A673 (cell line): ENCODE measurements at regions not wholly inside any gene's neighbourhood (a gene's known extent, or its start where the extent isn't known, plus 50 kb on each side); places are given as distances from the start of the nearest gene placed in this dataset.

ENCODE experiments used
- BruUV-seq: library from RNA; stranded (reverse); fragments of 400-500 nt; replicated peaks from 2 replicates; lab custom pipeline; 2021; lab: Mats Ljungman, UMichigan
- CTCF ChIA-PET: fragments of 300-600 bp; sonication (Branson Sonifier 250); formaldehyde crosslinking; loops from one replicate; lab custom pipeline; 2022; ENCODE audit warnings: antibody characterized with exemption; lab: Charles Lee
- POLR2A ChIA-PET: fragments of 300-600 bp; sonication (Branson Sonifier 250); formaldehyde crosslinking; loops from one replicate; lab custom pipeline; 2022; ENCODE audit warnings: antibody characterized with exemption; ENCODE audit not compliant: low non-redundant PET; lab: Charles Lee
- DNase-seq: peaks from one replicate; pipeline ENCODE4 v3.0.0-alpha.2; 2015; ENCODE audit warnings: low spot score
- H3K27ac ChIP-seq: fragments of 200-600 bp; sonication (generic); 2 replicates; pipeline ENCODE4 v1.5.1; 2016; ENCODE audit warnings: mixed run types, low read depth, mild to moderate bottlenecking, mixed read lengths, antibody characterized with exemption, low read length; ENCODE audit not compliant: poor library complexity, severe bottlenecking
- H3K27me3 ChIP-seq: fragments of 200-600 bp; sonication (generic); replicated peaks from 2 replicates; pipeline ENCODE4 v1.6.1; 2017; ENCODE audit warnings: mixed run types, low read depth, mild to moderate bottlenecking, mixed read lengths, antibody characterized with exemption, low read length; ENCODE audit not compliant: insufficient read depth, poor library complexity
- H3K36me3 ChIP-seq: fragments of 200-600 bp; sonication (generic); 2 replicates; pipeline ENCODE4 v1.6.1; 2016; ENCODE audit warnings: mixed run types, mild to moderate bottlenecking, mixed read lengths, antibody characterized with exemption, low read length; ENCODE audit not compliant: insufficient read depth, poor library complexity, severe bottlenecking
- H3K4me1 ChIP-seq: fragments of 200-600 bp; sonication (generic); 2 replicates; pipeline ENCODE4 v1.6.1; 2017; ENCODE audit warnings: mixed run types, mild to moderate bottlenecking, mixed read lengths, antibody characterized with exemption, low read length; ENCODE audit not compliant: insufficient read depth, poor library complexity, severe bottlenecking
- H3K4me3 ChIP-seq: fragments of 200-600 bp; sonication (generic); 2 replicates; pipeline ENCODE4 v1.5.1; 2016; ENCODE audit warnings: low read depth, mixed run types, mild to moderate bottlenecking, mixed read lengths, low read length; ENCODE audit not compliant: poor library complexity, severe bottlenecking
- H3K9me3 ChIP-seq: fragments of 200-600 bp; sonication (generic); 2 replicates; pipeline ENCODE4 v1.6.1; 2016; ENCODE audit warnings: mixed run types, low read depth, mild to moderate bottlenecking, mixed read lengths, antibody characterized with exemption, low read length; ENCODE audit not compliant: poor library complexity, severe bottlenecking
- CTCF ChIP-seq: fragments of 300-800, 200-600 bp; sonication (generic); conservative IDR thresholded peaks from 2 replicates; pipeline ENCODE4 v1.5.1; 2017; ENCODE audit warnings: low read depth, mild to moderate bottlenecking, antibody characterized with exemption, low read length, moderate library complexity, mixed read lengths
- EZH2 ChIP-seq: fragments of 200-600 bp; sonication (generic); IDR thresholded peaks from 2 replicates; pipeline ENCODE4 v1.6.1; 2017; ENCODE audit warnings: borderline replicate concordance, low read depth, mild to moderate bottlenecking, mixed read lengths, antibody characterized with exemption, low read length; ENCODE audit not compliant: poor library complexity, severe bottlenecking
- intact Hi-C: fragments of 100-400 bp; cut with micrococcal nuclease; formaldehyde crosslinking; loops from one replicate; pipeline ENCODE4 v1.10.0; 2022; ENCODE audit not compliant: unreplicated experiment

- no peaks in the 10 kb centered on the region for H3K36me3 ChIP-seq
- TF ChIP-seq EZH2 (no peak), CTCF (no peak)
- CTCF ChIA-PET, result no interaction called here
- no peak overlapping the region for H3K4me3 ChIP-seq
- no TSS peak for BruUV-seq
- no peak for DNase-seq
- no peaks in the 10 kb centered on the region for H3K4me1 ChIP-seq
- POLR2A ChIA-PET, result no interaction called here
- H3K9me3 ChIP-seq, result no peaks in the 10 kb centered on the region
- intact Hi-C loops, result no loop called here
- no peak overlapping the region for H3K27ac ChIP-seq
- H3K27me3 ChIP-seq, result peaks cover 20% of the 10 kb centered on the region
These were observed 293.8 kb downstream of the BUD13 start for GRCh38 chr11:116478669-116479668.

GRCh38 chr11:116478205-116478604 is 294.6 kb downstream of the BUD13 start:
- ChIA-PET CTCF (no interaction called here), POLR2A (no interaction called here)
- intact Hi-C loops, result no loop called here
- Histone ChIP-seq H3K27me3 (peaks cover 12% of the 10 kb centered on the region), H3K9me3 (no peaks in the 10 kb centered on the region), H3K4me1 (no peaks in the 10 kb centered on the region), H3K27ac (no peak overlapping the region), H3K4me3 (no peak overlapping the region), H3K36me3 (no peaks in the 10 kb centered on the region)
- no peak for DNase-seq
- no TSS peak for BruUV-seq
- no peak for TF ChIP-seq EZH2
- TF ChIP-seq CTCF, result no peak

- Histone ChIP-seq H3K4me1 (no peaks in the 10 kb centered on the region), H3K9me3 (no peaks in the 10 kb centered on the region), H3K27ac (no peak overlapping the region), H3K27me3 (no peaks in the 10 kb centered on the region), H3K4me3 (no peak overlapping the region), H3K36me3 (no peaks in the 10 kb centered on the region)
- TF ChIP-seq EZH2 (no peak), CTCF (no peak)
- ChIA-PET CTCF (no interaction called here), POLR2A (no interaction called here)
- intact Hi-C loops, result no loop called here
- no peak for DNase-seq
- BruUV-seq, result no TSS peak
These were observed 298.9 kb downstream of the BUD13 start for GRCh38 chr11:116473790-116474346.
